ENCODE measurements at regions not wholly inside any gene's neighbourhood (a gene's known extent, or its start where the extent isn't known, plus 50 kb on each side); places are given as distances from the start of the nearest gene placed in this dataset.

GRCh38 chr1:208358651-208359050 lies 114.5 kb upstream of the PLXNA2 start:
- no peaks in the 10 kb centered on the region; the same call in 1 of the 2 replicates for H3K9me3 ChIP-seq (replicated peaks)
- no peak for DNase-seq (ENCODE audit: low read depth in 1 of 2, low spot score in 2 of 2)
- no peak overlapping the region for H3K4me3 ChIP-seq
- H3K27me3 ChIP-seq (replicated peaks): 0 out of 2 replicates have a peak, but pooled peaks cover 3% of the 10 kb centered on the region
- H3K4me1 ChIP-seq (replicated peaks): peaks cover 4% of the 10 kb centered on the region; the same call in 1 of the 2 replicates
- no peak overlapping the region for H3K27ac ChIP-seq
- no peaks in the 10 kb centered on the region for H3K36me3 ChIP-seq

- H3K27ac ChIP-seq: no peak overlapping the region
- H3K36me3 ChIP-seq: no peaks in the 10 kb centered on the region
- no peak for DNase-seq (ENCODE audit: low read depth in 1 of 2, low spot score in 2 of 2)
- H3K4me1 ChIP-seq (replicated peaks): peaks cover 4% of the 10 kb centered on the region; the same call in 1 of the 2 replicates
- 0 out of 2 replicates have a peak, but pooled peaks cover 3% of the 10 kb centered on the region for H3K27me3 ChIP-seq (replicated peaks)
- H3K9me3 ChIP-seq (replicated peaks): no peaks in the 10 kb centered on the region; the same call in 1 of the 2 replicates
- H3K4me3 ChIP-seq: no peak overlapping the region
Measured at GRCh38 chr1:208362011-208362410, 117.8 kb upstream of the PLXNA2 start.

GRCh38 chr1:208366559-208366958 lies 122.4 kb upstream of the PLXNA2 start:
- DNase-seq (ENCODE audit: low read depth in 1 of 2, low spot score in 2 of 2): no peak
- no peak overlapping the region for H3K4me3 ChIP-seq
- H3K27me3 ChIP-seq (replicated peaks): no peaks in the 10 kb centered on the region
- no peaks in the 10 kb centered on the region for H3K36me3 ChIP-seq
- H3K9me3 ChIP-seq (replicated peaks): no peaks in the 10 kb centered on the region
- no peak overlapping the region for H3K27ac ChIP-seq
- H3K4me1 ChIP-seq (replicated peaks): no peaks in the 10 kb centered on the region

GRCh38 chr1:208369045-208369444 lies 124.9 kb upstream of the PLXNA2 start:
- no peak overlapping the region for H3K4me3 ChIP-seq
- no peak overlapping the region for H3K27ac ChIP-seq
- H3K4me1 ChIP-seq (replicated peaks): peaks cover 11% of the 10 kb centered on the region
- H3K27me3 ChIP-seq (replicated peaks): no peaks in the 10 kb centered on the region
- no peaks in the 10 kb centered on the region for H3K36me3 ChIP-seq
- no peak for DNase-seq (ENCODE audit: low read depth in 1 of 2, low spot score in 2 of 2)
- H3K9me3 ChIP-seq (replicated peaks): no peaks in the 10 kb centered on the region

GRCh38 chr1:208369658-208370057 lies 125.5 kb upstream of the PLXNA2 start:
- no peak overlapping the region for H3K27ac ChIP-seq

GRCh38 chr1:208374391-208374941 lies 130.3 kb upstream of the PLXNA2 start:
- Histone ChIP-seq H3K27me3 (replicated peaks) (no peaks in the 10 kb centered on the region), H3K4me1 (replicated peaks) (peaks cover 30% of the 10 kb centered on the region), H3K36me3 (no peaks in the 10 kb centered on the region), H3K9me3 (replicated peaks) (no peaks in the 10 kb centered on the region), H3K4me3 (no peak overlapping the region), H3K27ac (peak overlapping the region; percentile 76)
- peak; percentile 74 to 89 for DNase-seq (ENCODE audit: low read depth in 1 of 2, low spot score in 2 of 2)

More at GRCh38 chr1:208369658-208370057, 125.5 kb upstream of the PLXNA2 start:
- H3K36me3 ChIP-seq: no peaks in the 10 kb centered on the region
- no peak overlapping the region for H3K4me3 ChIP-seq
- peaks cover 17% of the 10 kb centered on the region for H3K4me1 ChIP-seq (replicated peaks)
- H3K27me3 ChIP-seq (replicated peaks): no peaks in the 10 kb centered on the region
- DNase-seq (ENCODE audit: low read depth in 1 of 2, low spot score in 2 of 2): no peak
- H3K9me3 ChIP-seq (replicated peaks): no peaks in the 10 kb centered on the region

GRCh38 chr1:208381481-208381880 lies 137.3 kb upstream of the PLXNA2 start:
- Histone ChIP-seq H3K27me3 (replicated peaks) (no peaks in the 10 kb centered on the region), H3K9me3 (replicated peaks) (no peaks in the 10 kb centered on the region), H3K4me1 (replicated peaks) (peaks cover 3% of the 10 kb centered on the region; the same call in 1 of the 2 replicates), H3K4me3 (no peak overlapping the region), H3K27ac (no peak overlapping the region), H3K36me3 (no peaks in the 10 kb centered on the region)
- no peak for DNase-seq (ENCODE audit: low read depth in 1 of 2, low spot score in 2 of 2)

- Histone ChIP-seq H3K27ac (no peak overlapping the region), H3K27me3 (replicated peaks) (no peaks in the 10 kb centered on the region), H3K36me3 (no peaks in the 10 kb centered on the region), H3K9me3 (replicated peaks) (no peaks in the 10 kb centered on the region), H3K4me1 (replicated peaks) (no peaks in the 10 kb centered on the region), H3K4me3 (no peak overlapping the region)
- DNase-seq (ENCODE audit: low read depth in 1 of 2, low spot score in 2 of 2): no peak
Measured at GRCh38 chr1:208387908-208388811, 144.0 kb upstream of the PLXNA2 start.

GRCh38 chr1:208393416-208393815 lies 149.2 kb upstream of the PLXNA2 start:
- Histone ChIP-seq H3K27ac (no peak overlapping the region), H3K9me3 (replicated peaks) (no peaks in the 10 kb centered on the region), H3K27me3 (replicated peaks) (no peaks in the 10 kb centered on the region), H3K4me1 (replicated peaks) (no peaks in the 10 kb centered on the region), H3K36me3 (no peaks in the 10 kb centered on the region), H3K4me3 (no peak overlapping the region)
- no peak for DNase-seq (ENCODE audit: low read depth in 1 of 2, low spot score in 2 of 2)

GRCh38 chr1:208393826-208394225 lies 149.6 kb upstream of the PLXNA2 start:
- Histone ChIP-seq H3K4me1 (replicated peaks) (no peaks in the 10 kb centered on the region), H3K27me3 (replicated peaks) (no peaks in the 10 kb centered on the region), H3K9me3 (replicated peaks) (no peaks in the 10 kb centered on the region), H3K27ac (no peak overlapping the region), H3K36me3 (no peaks in the 10 kb centered on the region), H3K4me3 (no peak overlapping the region)
- DNase-seq (ENCODE audit: low read depth in 1 of 2, low spot score in 2 of 2): no peak

- no peak for DNase-seq (ENCODE audit: low read depth in 1 of 2, low spot score in 2 of 2)
- H3K36me3 ChIP-seq: no peaks in the 10 kb centered on the region
- no peaks in the 10 kb centered on the region for H3K9me3 ChIP-seq (replicated peaks)
- no peak overlapping the region for H3K27ac ChIP-seq
- no peaks in the 10 kb centered on the region for H3K27me3 ChIP-seq (replicated peaks)
- no peak overlapping the region for H3K4me3 ChIP-seq
- no peaks in the 10 kb centered on the region for H3K4me1 ChIP-seq (replicated peaks)
Measured at GRCh38 chr1:208397286-208397685, 153.1 kb upstream of the PLXNA2 start.

- no peaks in the 10 kb centered on the region for H3K27me3 ChIP-seq (replicated peaks)
- no peaks in the 10 kb centered on the region for H3K36me3 ChIP-seq
- no peak for DNase-seq (ENCODE audit: low read depth in 1 of 2, low spot score in 2 of 2)
- H3K4me1 ChIP-seq (replicated peaks): peaks cover 15% of the 10 kb centered on the region
- H3K4me3 ChIP-seq: no peak overlapping the region
- no peaks in the 10 kb centered on the region for H3K9me3 ChIP-seq (replicated peaks)
- no peak overlapping the region for H3K27ac ChIP-seq
Measured at GRCh38 chr1:208405014-208405413, 160.8 kb upstream of the PLXNA2 start.

- Histone ChIP-seq H3K27me3 (replicated peaks) (no peaks in the 10 kb centered on the region), H3K27ac (no peak overlapping the region), H3K36me3 (no peaks in the 10 kb centered on the region), H3K4me3 (no peak overlapping the region), H3K4me1 (replicated peaks) (peaks cover 15% of the 10 kb centered on the region), H3K9me3 (replicated peaks) (no peaks in the 10 kb centered on the region)
- peak in 1 of 2 experiments; percentile 39 for DNase-seq (ENCODE audit: low read depth in 1 of 2, low spot score in 2 of 2)
Measured at GRCh38 chr1:208409176-208409575, 165.0 kb upstream of the PLXNA2 start.

GRCh38 chr1:208410409-208410808 lies 166.2 kb upstream of the PLXNA2 start:
- Histone ChIP-seq H3K9me3 (replicated peaks) (no peaks in the 10 kb centered on the region), H3K27me3 (replicated peaks) (no peaks in the 10 kb centered on the region), H3K27ac (no peak overlapping the region), H3K4me3 (no peak overlapping the region), H3K36me3 (no peaks in the 10 kb centered on the region), H3K4me1 (replicated peaks) (peaks cover 15% of the 10 kb centered on the region)
- DNase-seq (ENCODE audit: low read depth in 1 of 2, low spot score in 2 of 2): no peak

Data from SJSA1 (cell line).